SK-N-SH (cell line): ENCODE measurements at regions not wholly inside any gene's neighbourhood (a gene's known extent, or its start where the extent isn't known, plus 50 kb on each side); places are given as distances from the start of the nearest gene placed in this dataset.
A peak's percentile ranks its signal among the peaks of the same experiment; 100 is the strongest.

ENCODE experiments used
- CTCF ChIA-PET: fragments of 300-600, 350-600 bp; formaldehyde crosslinking; extraction: SDS; loops from one replicate; lab custom pipeline; 2021; lab: Yijun Ruan, JAX
- POLR2A ChIA-PET: fragments of 350-600 bp; sonication (Branson Sonifier 250); formaldehyde crosslinking; extraction: SDS; loops from one replicate; lab custom pipeline; 2020; ENCODE audit warnings: antibody characterized with exemption, inconsistent platforms; lab: Yijun Ruan, JAX
- DNase-seq: peaks from one replicate; pipeline ENCODE4 v3.0.0; 2012
- H2AFZ ChIP-seq: fragments of 200-600 bp; sonication (generic); 2 replicates; pipeline ENCODE4 v1.8.1; 2016; ENCODE audit warnings: antibody characterized with exemption, mild to moderate bottlenecking, low read depth
- H3F3A ChIP-seq: fragments of 200-600 bp; sonication (generic); replicated peaks from 2 replicates; pipeline ENCODE3; 2016; ENCODE audit warnings: antibody characterized with exemption, mild to moderate bottlenecking; ENCODE audit not compliant: insufficient read depth
- H3K27ac ChIP-seq, 2 experiments: fragments of 200-500 bp in 1 of 2; fragments of 200-600 bp in 1 of 2; sonication (Bioruptor generic) in 1 of 2; sonication (generic), shearing (Covaris generic) in 1 of 2; 2 replicates each; pipeline versions ENCODE4 v1.5.1 to v1.6.1; 2014 to 2016; ENCODE audit warnings: low read depth in 2 of 2, inconsistent platforms in 1 of 2, low read length in 1 of 2, mild to moderate bottlenecking in 1 of 2, mixed read lengths in 1 of 2
- H3K27me3 ChIP-seq: fragments of 200-600 bp; sonication (generic), shearing (Covaris generic); 2 replicates; pipeline ENCODE4 v1.6.1; 2016; ENCODE audit warnings: mixed run types; ENCODE audit not compliant: insufficient read depth
- H3K36me3 ChIP-seq, 2 experiments: fragments of 200-500 bp in 1 of 2; fragments of 200-600 bp in 1 of 2; sonication (Bioruptor generic) in 1 of 2; sonication (generic) in 1 of 2; replicated peaks in 1 of 2; 2 replicates each; pipeline versions ENCODE3 to v1.5.1; 2014 to 2016; ENCODE audit warnings: low read length in 1 of 2, mild to moderate bottlenecking in 1 of 2; ENCODE audit not compliant: insufficient read depth in 2 of 2, control insufficient read depth in 1 of 2
- H3K4me1 ChIP-seq, 2 experiments: fragments of 200-500 bp in 1 of 2; fragments of 200-600 bp in 1 of 2; sonication (Bioruptor generic) in 1 of 2; sonication (generic), shearing (Covaris generic) in 1 of 2; 2 replicates each; pipeline versions ENCODE4 v1.5.1 to v1.6.1; 2014 to 2016; ENCODE audit warnings: low read depth in 1 of 2, low read length in 1 of 2, mixed run types in 1 of 2; ENCODE audit not compliant: insufficient read depth in 2 of 2, control insufficient read depth in 1 of 2
- H3K4me2 ChIP-seq: fragments of 200-600 bp; sonication (generic), shearing (Covaris generic); 2 replicates; pipeline ENCODE4 v1.6.1; 2017; ENCODE audit warnings: mixed run types
- H3K4me3 ChIP-seq, 2 experiments: fragments of 200-500 bp in 1 of 2; fragments of 200-600 bp in 1 of 2; sonication (Bioruptor generic) in 1 of 2; sonication (generic), shearing (Covaris generic) in 1 of 2; 2 replicates each; pipeline versions ENCODE4 v1.5.1 to v1.8.1; 2014 to 2016; ENCODE audit warnings: low read depth in 2 of 2, inconsistent platforms in 1 of 2, low read length in 1 of 2, mild to moderate bottlenecking in 1 of 2, mixed read lengths in 1 of 2, moderate library complexity in 1 of 2
- H3K79me2 ChIP-seq: fragments of 200-600 bp; sonication (generic); 2 replicates; pipeline ENCODE4 v1.8.1; 2017; ENCODE audit warnings: mild to moderate bottlenecking; ENCODE audit not compliant: insufficient read depth
- H3K9ac ChIP-seq: fragments of 200-600 bp; sonication (generic); 2 replicates; pipeline ENCODE4 v1.6.1; 2017; ENCODE audit warnings: mixed run types
- H3K9me2 ChIP-seq: fragments of 200-600 bp; sonication (generic); 2 replicates; pipeline ENCODE4 v1.6.1; 2017; ENCODE audit warnings: mixed run types
- H3K9me3 ChIP-seq: fragments of 200-600 bp; sonication (generic); 2 replicates; pipeline ENCODE4 v1.6.1; 2017; ENCODE audit warnings: mixed run types, mild to moderate bottlenecking, moderate library complexity
- H4K20me1 ChIP-seq: fragments of 200-600 bp; sonication (generic); 2 replicates; pipeline ENCODE4 v1.6.1; 2017; ENCODE audit warnings: mild to moderate bottlenecking, mixed run types; ENCODE audit not compliant: insufficient read depth
- CHD2 ChIP-seq: fragments of 150-350 bp; IDR thresholded peaks from 2 replicates; pipeline ENCODE4 v1.6.1; 2018; ENCODE audit warnings: low read length; ENCODE audit not compliant: partially characterized antibody
- ELF1 ChIP-seq: IDR thresholded peaks from 2 replicates; pipeline ENCODE4 v1.4.0; 2012
- EZH2phosphoT487 ChIP-seq: fragments of 200-600 bp; sonication (generic); IDR thresholded peaks from 2 replicates; pipeline ENCODE4 v1.6.1; 2017; ENCODE audit warnings: low read depth, mixed run types, mild to moderate bottlenecking, antibody characterized with exemption, moderate library complexity, borderline replicate concordance
- FOSL2 ChIP-seq: IDR thresholded peaks from 2 replicates; pipeline ENCODE4 v1.4.0; 2012; ENCODE audit warnings: low read depth, mild to moderate bottlenecking, moderate library complexity, borderline replicate concordance
- FOXJ3 ChIP-seq: sonication (generic); formaldehyde crosslinking; IDR thresholded peaks from 2 replicates; pipeline ENCODE4 v1.5.1; 2020; ENCODE audit warnings: mild to moderate bottlenecking, missing genetic modification reagents
- MXI1 ChIP-seq: IDR thresholded peaks from 2 replicates; pipeline ENCODE4 v1.6.1; 2012; ENCODE audit warnings: mild to moderate bottlenecking, low read depth, low read length, improper control_type of control experiment
- NRF1 ChIP-seq: IDR thresholded peaks from 2 replicates; pipeline ENCODE4 v1.6.1; 2012; ENCODE audit warnings: low read depth, mild to moderate bottlenecking, low read length
- RCOR1 ChIP-seq: fragments of 150-350 bp; IDR thresholded peaks from 2 replicates; pipeline ENCODE4 v1.6.1; 2017; ENCODE audit warnings: antibody characterized with exemption, low read length
- TCF12 ChIP-seq: IDR thresholded peaks from 2 replicates; pipeline ENCODE4 v1.4.0; 2012
- WGBS: methylation state at CpG from one replicate; pipeline ENCODE4 v1.1.6; 2017; ENCODE audit warnings: low lambda C conversion rate; 5-methylcytosine and 5-hydroxymethylcytosine counted together
- TF ChIP-seq, protein P1 (sequence below): IDR thresholded peaks from 2 replicates; pipeline ENCODE4; 2012
- TF ChIP-seq, protein P2 (sequence below): fragments of 150-350 bp; IDR thresholded peaks from 2 replicates; pipeline ENCODE4 v1.6.1; 2016; ENCODE audit warnings: mild to moderate bottlenecking, low read depth, low read length
- TF ChIP-seq, protein P3 (sequence below): fragments of 200-600 bp; sonication (generic); IDR thresholded peaks from 2 replicates; pipeline ENCODE4 v1.6.1; 2017; ENCODE audit warnings: antibody characterized with exemption, mild to moderate bottlenecking, moderate library complexity

DNA sequence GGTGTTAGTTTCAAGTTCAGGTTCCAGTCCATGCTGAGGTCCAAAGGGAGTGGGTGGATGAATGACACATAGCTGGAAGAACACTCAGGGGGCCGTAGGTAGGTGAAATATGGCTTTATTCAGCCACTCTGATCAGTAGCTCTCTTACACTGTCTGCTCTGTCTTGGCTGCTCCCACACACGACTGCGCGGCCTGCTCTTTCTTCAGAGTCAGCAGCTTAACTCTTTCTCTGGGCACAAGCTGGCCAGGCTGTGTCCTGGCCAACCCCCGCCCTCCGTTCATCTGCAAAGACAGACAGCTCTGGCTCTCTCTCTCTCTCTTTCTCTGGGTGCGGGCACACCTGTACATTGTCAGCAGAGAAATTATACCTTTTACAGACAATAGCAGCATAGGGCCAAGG, 317.4 kb upstream of the SORCS1 start:
- no peaks in the 10 kb centered on the region for H3K36me3 ChIP-seq
- H2AFZ ChIP-seq: no peak overlapping the region
- no peaks in the 10 kb centered on the region for H4K20me1 ChIP-seq
- H3K79me2 ChIP-seq: no peaks in the 10 kb centered on the region
- no peak overlapping the region for H3K4me2 ChIP-seq
- peaks cover 0 to 5% of the 10 kb centered on the region in 2 experiments; a peak in 2 of 4 replicates for H3K4me1 ChIP-seq
- POLR2A ChIA-PET: no interaction called here
- WGBS: 62% methylated on average over 7 of the region's 7 CpGs
- no peaks in the 10 kb centered on the region for H3F3A ChIP-seq
- DNase-seq: no peak
- H3K27me3 ChIP-seq: no peaks in the 10 kb centered on the region
- no peaks in the 10 kb centered on the region for H3K9me3 ChIP-seq
- no peak overlapping the region for H3K9ac ChIP-seq
- no peak overlapping the region; a peak in 1 of 4 replicates for H3K27ac ChIP-seq
- CTCF ChIA-PET: no interaction called here
- no peaks in the 10 kb centered on the region for H3K9me2 ChIP-seq
- TF ChIP-seq EZH2phosphoT487 (no peak), TCF12 (no peak), FOSL2 (no peak), MXI1 (no peak), ELF1 (no peak), CHD2 (no peak), FOXJ3 (CRISPR knock-in tag) (no peak), NRF1 (no peak), RCOR1 (no peak)
- TF ChIP-seq, protein P1, sequence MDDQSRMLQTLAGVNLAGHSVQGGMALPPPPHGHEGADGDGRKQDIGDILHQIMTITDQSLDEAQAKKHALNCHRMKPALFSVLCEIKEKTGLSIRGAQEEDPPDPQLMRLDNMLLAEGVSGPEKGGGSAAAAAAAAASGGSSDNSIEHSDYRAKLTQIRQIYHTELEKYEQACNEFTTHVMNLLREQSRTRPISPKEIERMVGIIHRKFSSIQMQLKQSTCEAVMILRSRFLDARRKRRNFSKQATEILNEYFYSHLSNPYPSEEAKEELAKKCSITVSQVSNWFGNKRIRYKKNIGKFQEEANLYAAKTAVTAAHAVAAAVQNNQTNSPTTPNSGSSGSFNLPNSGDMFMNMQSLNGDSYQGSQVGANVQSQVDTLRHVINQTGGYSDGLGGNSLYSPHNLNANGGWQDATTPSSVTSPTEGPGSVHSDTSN: no peak
- TF ChIP-seq, protein P2, sequence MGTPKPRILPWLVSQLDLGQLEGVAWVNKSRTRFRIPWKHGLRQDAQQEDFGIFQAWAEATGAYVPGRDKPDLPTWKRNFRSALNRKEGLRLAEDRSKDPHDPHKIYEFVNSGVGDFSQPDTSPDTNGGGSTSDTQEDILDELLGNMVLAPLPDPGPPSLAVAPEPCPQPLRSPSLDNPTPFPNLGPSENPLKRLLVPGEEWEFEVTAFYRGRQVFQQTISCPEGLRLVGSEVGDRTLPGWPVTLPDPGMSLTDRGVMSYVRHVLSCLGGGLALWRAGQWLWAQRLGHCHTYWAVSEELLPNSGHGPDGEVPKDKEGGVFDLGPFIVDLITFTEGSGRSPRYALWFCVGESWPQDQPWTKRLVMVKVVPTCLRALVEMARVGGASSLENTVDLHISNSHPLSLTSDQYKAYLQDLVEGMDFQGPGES: no peak
- TF ChIP-seq, protein P3, sequence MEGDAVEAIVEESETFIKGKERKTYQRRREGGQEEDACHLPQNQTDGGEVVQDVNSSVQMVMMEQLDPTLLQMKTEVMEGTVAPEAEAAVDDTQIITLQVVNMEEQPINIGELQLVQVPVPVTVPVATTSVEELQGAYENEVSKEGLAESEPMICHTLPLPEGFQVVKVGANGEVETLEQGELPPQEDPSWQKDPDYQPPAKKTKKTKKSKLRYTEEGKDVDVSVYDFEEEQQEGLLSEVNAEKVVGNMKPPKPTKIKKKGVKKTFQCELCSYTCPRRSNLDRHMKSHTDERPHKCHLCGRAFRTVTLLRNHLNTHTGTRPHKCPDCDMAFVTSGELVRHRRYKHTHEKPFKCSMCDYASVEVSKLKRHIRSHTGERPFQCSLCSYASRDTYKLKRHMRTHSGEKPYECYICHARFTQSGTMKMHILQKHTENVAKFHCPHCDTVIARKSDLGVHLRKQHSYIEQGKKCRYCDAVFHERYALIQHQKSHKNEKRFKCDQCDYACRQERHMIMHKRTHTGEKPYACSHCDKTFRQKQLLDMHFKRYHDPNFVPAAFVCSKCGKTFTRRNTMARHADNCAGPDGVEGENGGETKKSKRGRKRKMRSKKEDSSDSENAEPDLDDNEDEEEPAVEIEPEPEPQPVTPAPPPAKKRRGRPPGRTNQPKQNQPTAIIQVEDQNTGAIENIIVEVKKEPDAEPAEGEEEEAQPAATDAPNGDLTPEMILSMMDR: no peak
- H3K4me3 ChIP-seq: no peak overlapping the region

DNA sequence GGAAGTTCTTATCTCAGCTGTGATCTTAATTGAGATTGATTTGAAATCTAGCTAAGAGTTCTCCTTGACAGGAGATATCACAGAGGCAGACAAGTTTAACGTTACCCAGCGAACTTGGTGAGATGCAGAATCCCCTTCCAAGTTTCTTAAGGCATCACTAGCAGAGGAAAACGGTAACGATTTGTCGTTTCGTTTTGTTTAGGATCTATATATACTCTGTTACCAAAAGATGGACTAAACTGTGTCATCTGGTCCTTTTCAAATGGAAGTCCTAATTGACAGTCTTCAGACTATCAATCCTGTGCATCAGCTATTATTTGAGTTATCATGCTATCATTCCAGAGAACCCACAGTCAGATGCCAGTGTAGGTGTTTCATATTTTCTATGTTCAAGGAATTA, 316.7 kb upstream of the SORCS1 start:
- Histone ChIP-seq H3K36me3 (no peaks in the 10 kb centered on the region), H3K79me2 (no peaks in the 10 kb centered on the region)
- 35% methylated on average over 6 of the region's 6 CpGs for WGBS

More for the DNA sequence above, 316.7 kb upstream of the SORCS1 start:
- DNase-seq: no peak
- CTCF ChIA-PET: no interaction called here
- H3K27me3 ChIP-seq: no peaks in the 10 kb centered on the region
- no peak overlapping the region for H3K4me3 ChIP-seq
- no peaks in the 10 kb centered on the region for H3K9me2 ChIP-seq
- POLR2A ChIA-PET: no interaction called here
- no peaks in the 10 kb centered on the region for H3F3A ChIP-seq
- TF ChIP-seq MXI1: no peak
- TF ChIP-seq, protein P1: 0 out of 2 replicates have a peak, but pooled peaks have one; percentile 4
- TF ChIP-seq, all 33 proteins: peak for 1
- Histone ChIP-seq H2AFZ (no peak overlapping the region), H3K9ac (no peak overlapping the region), H4K20me1 (no peaks in the 10 kb centered on the region), H3K27ac (no peak overlapping the region), H3K4me1 (peaks cover 0 to 5% of the 10 kb centered on the region in 2 experiments; a peak in 2 of 4 replicates), H3K9me3 (no peaks in the 10 kb centered on the region), H3K4me2 (no peak overlapping the region; the same call in 1 of the 2 replicates)
